GM12878 (cell line): ENCODE measurements at regions not wholly inside any gene's neighbourhood (a gene's known extent, or its start where the extent isn't known, plus 50 kb on each side); places are given as distances from the start of the nearest gene placed in this dataset.

Source experiments
- ATAC-seq: fragments of 200-7000 bp; cut with Tn5 transposase; 3 replicates; pipeline ENCODE4 v1.9.1; 2020; ENCODE audit warnings: mild to moderate bottlenecking, moderate library complexity
- BruUV-seq: library from RNA; stranded (reverse); fragments of 400-500 nt; replicated peaks from 2 replicates; lab custom pipeline; 2021; lab: Mats Ljungman, UMichigan
- CTCF ChIA-PET: fragments of 300-600 bp; sonication (Branson Sonifier 250); formaldehyde crosslinking; extraction: SDS; loops from one replicate; lab custom pipeline; 2021; ENCODE audit warnings: inconsistent platforms; lab: Yijun Ruan, JAX
- POLR2A ChIA-PET: fragments of 350-600 bp; formaldehyde crosslinking; extraction: SDS; loops from one replicate; lab custom pipeline; 2021; ENCODE audit warnings: inconsistent platforms; lab: Charles Lee
- RAD21 ChIA-PET: fragments of 300-600 bp; sonication (Branson Sonifier 250); formaldehyde crosslinking; loops from one replicate; lab custom pipeline; 2023; ENCODE audit warnings: antibody characterized with exemption; ENCODE audit not compliant: unreplicated experiment; lab: Charles Lee
- SMC1A ChIA-PET: fragments of 300-600 bp; sonication (Branson Sonifier 250); formaldehyde crosslinking; loops from one replicate; lab custom pipeline; 2023; ENCODE audit not compliant: unreplicated experiment, uncharacterized antibody; lab: Charles Lee
- DNase-seq: peaks from one replicate; pipeline ENCODE4 v3.0.0-alpha.2; 2011; ENCODE audit warnings: low read depth, low spot score
- FAIRE-seq: peaks from 3 replicates; lab custom pipeline; 2011; peaks lifted over from hg19 to GRCh38; lab: Jason Lieb, UNC
- H2AFZ ChIP-seq: 2 replicates; pipeline ENCODE4 v1.6.0; 2011; ENCODE audit warnings: low read depth, low read length, control low read depth; ENCODE audit not compliant: control insufficient read depth
- H3K27ac ChIP-seq: 2 replicates; pipeline ENCODE4 v1.5.1; 2011; ENCODE audit warnings: control low read depth; ENCODE audit not compliant: control insufficient read depth, insufficient read depth
- H3K27me3 ChIP-seq, 2 experiments: replicated peaks in 1 of 2; 2 replicates each; pipeline versions ENCODE4 v1.6.0 to v1.6.1; 2011; ENCODE audit warnings: low read length in 1 of 2; ENCODE audit not compliant: control insufficient read depth in 2 of 2, insufficient read depth in 2 of 2
- H3K36me3 ChIP-seq, 2 experiments: 2 replicates each; pipeline ENCODE4 v1.5.1; 2011; ENCODE audit warnings: low read length in 1 of 2; ENCODE audit not compliant: control insufficient read depth in 2 of 2, insufficient read depth in 2 of 2
- H3K4me1 ChIP-seq: 2 replicates; pipeline ENCODE4 v1.6.1; 2011; ENCODE audit warnings: mild to moderate bottlenecking, low read length, moderate library complexity, mixed read lengths; ENCODE audit not compliant: control insufficient read depth, insufficient read depth
- H3K4me2 ChIP-seq: 2 replicates; pipeline ENCODE4 v1.6.0; 2011; ENCODE audit warnings: control low read depth; ENCODE audit not compliant: control insufficient read depth, insufficient read depth
- H3K4me3 ChIP-seq: fragments of 200-600 bp; sonication (generic); 2 replicates; pipeline ENCODE4 v1.5.1; 2016
- H3K79me2 ChIP-seq: 2 replicates; pipeline ENCODE4 v1.6.0; 2011; ENCODE audit warnings: low read length; ENCODE audit not compliant: control insufficient read depth, insufficient read depth
- H3K9ac ChIP-seq: 2 replicates; pipeline ENCODE4 v1.8.0; 2011; ENCODE audit warnings: low read length, control low read depth, mixed read lengths; ENCODE audit not compliant: control insufficient read depth, insufficient read depth
- H3K9me3 ChIP-seq: replicated peaks from 3 replicates; pipeline ENCODE4 v1.5.1; 2011; ENCODE audit warnings: mild to moderate bottlenecking, low read length; ENCODE audit not compliant: control insufficient read depth, insufficient read depth
- H4K20me1 ChIP-seq: 2 replicates; pipeline ENCODE4 v1.6.0; 2011; ENCODE audit not compliant: control insufficient read depth, insufficient read depth
- ATF7 ChIP-seq: fragments of 450-650 bp; IDR thresholded peaks from 2 replicates; pipeline ENCODE4 v1.6.1; 2016; ENCODE audit warnings: low read depth, mild to moderate bottlenecking
- HSF1 ChIP-seq: fragments of 150-350 bp; IDR thresholded peaks from 2 replicates; pipeline ENCODE4 v1.6.1; 2014; ENCODE audit warnings: mild to moderate bottlenecking, low read depth, low read length
- KAT2A ChIP-seq: conservative IDR thresholded peaks from 2 replicates; pipeline ENCODE4 v1.6.1; 2011; ENCODE audit warnings: low read depth, low read length; ENCODE audit not compliant: control insufficient read depth
- NFXL1 ChIP-seq: fragments of 450-650 bp; IDR thresholded peaks from 2 replicates; pipeline ENCODE4 v1.6.1; 2017; ENCODE audit warnings: antibody characterized with exemption, mild to moderate bottlenecking, borderline replicate concordance
- POLR2AphosphoS2 ChIP-seq: IDR thresholded peaks from 2 replicates; pipeline ENCODE4 v1.6.1; 2011; ENCODE audit warnings: low read depth, mild to moderate bottlenecking, low read length, improper control_type of control experiment, moderate library complexity
- RCOR1 ChIP-seq: conservative IDR thresholded peaks from 2 replicates; pipeline ENCODE4 v1.6.1; 2012; ENCODE audit warnings: low read depth, low read length, improper control_type of control experiment
- ZNF592 ChIP-seq: fragments of 450-650 bp; IDR thresholded peaks from 2 replicates; pipeline ENCODE4 v1.6.1; 2017; ENCODE audit warnings: mild to moderate bottlenecking, moderate library complexity
- WGBS: methylation state at CpG from one replicate; pipeline ENCODE4 v1.1.6; 2016; ENCODE audit warnings: low lambda C conversion rate; ENCODE audit not compliant: insufficient replicate concordance, insufficient coverage; ENCODE audit errors: missing lambda C conversion rate; 5-methylcytosine and 5-hydroxymethylcytosine counted together
- in situ Hi-C: fragments of 300-500 bp; cut with MboI; formaldehyde crosslinking; loops from 9 replicates; pipeline ENCODE4 v1.14.3; 2018; ENCODE audit warnings: mixed read lengths
- intact Hi-C: fragments of 100-400 bp; cut with micrococcal nuclease; formaldehyde crosslinking; loops from one replicate; pipeline ENCODE4 v1.14.2; 2022; ENCODE audit not compliant: unreplicated experiment
- TF ChIP-seq, protein P1 (sequence below): fragments of 450-650 bp; formaldehyde crosslinking; IDR thresholded peaks from 2 replicates; pipeline ENCODE4 v1.4.0; 2022; ENCODE audit warnings: mild to moderate bottlenecking, moderate library complexity

DNA sequence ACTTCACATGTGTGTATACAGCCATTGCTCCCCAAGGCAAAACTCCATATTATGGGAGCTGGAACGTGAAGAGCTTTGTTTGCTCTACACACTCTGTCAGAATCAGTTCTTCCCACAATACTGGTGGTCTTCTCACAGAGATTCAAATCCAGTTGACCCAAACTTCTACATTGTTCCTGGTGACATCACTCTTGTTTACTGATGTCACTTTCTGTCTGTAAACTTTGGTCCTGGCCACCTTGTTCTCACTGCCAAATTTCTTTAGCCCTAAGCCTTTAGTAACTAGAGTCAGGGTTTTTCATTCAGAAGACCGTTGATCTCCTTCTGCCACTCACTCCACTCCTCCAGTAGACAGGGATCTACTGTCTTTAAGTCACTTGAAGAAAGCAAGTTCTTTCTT, 386.0 kb upstream of the ZEB2 start:
- WGBS, result 3% methylated on average over 2 of the region's 2 CpGs
- FAIRE-seq, result no peak
- Histone ChIP-seq H3K36me3 (no peaks in the 10 kb centered on the region), H3K27me3 (no peaks in the 10 kb centered on the region), H3K79me2 (no peaks in the 10 kb centered on the region), H3K4me1 (no peaks in the 10 kb centered on the region), H2AFZ (no peak overlapping the region), H3K4me3 (no peak overlapping the region), H4K20me1 (no peaks in the 10 kb centered on the region), H3K27ac (no peak overlapping the region), H3K9me3 (no peaks in the 10 kb centered on the region), H3K9ac (no peak overlapping the region), H3K4me2 (no peak overlapping the region)
- POLR2A ChIA-PET, result no interaction called here
- SMC1A ChIA-PET, result no interaction called here
- intact Hi-C loops (no loop called here), in situ Hi-C loops (no loop called here)
- BruUV-seq, result no TSS peak
- TF ChIP-seq POLR2AphosphoS2, result no peak
- no peak for TF ChIP-seq ATF7
- no peak for TF ChIP-seq HSF1
- TF ChIP-seq NFXL1, result no peak
- TF ChIP-seq, protein P1, sequence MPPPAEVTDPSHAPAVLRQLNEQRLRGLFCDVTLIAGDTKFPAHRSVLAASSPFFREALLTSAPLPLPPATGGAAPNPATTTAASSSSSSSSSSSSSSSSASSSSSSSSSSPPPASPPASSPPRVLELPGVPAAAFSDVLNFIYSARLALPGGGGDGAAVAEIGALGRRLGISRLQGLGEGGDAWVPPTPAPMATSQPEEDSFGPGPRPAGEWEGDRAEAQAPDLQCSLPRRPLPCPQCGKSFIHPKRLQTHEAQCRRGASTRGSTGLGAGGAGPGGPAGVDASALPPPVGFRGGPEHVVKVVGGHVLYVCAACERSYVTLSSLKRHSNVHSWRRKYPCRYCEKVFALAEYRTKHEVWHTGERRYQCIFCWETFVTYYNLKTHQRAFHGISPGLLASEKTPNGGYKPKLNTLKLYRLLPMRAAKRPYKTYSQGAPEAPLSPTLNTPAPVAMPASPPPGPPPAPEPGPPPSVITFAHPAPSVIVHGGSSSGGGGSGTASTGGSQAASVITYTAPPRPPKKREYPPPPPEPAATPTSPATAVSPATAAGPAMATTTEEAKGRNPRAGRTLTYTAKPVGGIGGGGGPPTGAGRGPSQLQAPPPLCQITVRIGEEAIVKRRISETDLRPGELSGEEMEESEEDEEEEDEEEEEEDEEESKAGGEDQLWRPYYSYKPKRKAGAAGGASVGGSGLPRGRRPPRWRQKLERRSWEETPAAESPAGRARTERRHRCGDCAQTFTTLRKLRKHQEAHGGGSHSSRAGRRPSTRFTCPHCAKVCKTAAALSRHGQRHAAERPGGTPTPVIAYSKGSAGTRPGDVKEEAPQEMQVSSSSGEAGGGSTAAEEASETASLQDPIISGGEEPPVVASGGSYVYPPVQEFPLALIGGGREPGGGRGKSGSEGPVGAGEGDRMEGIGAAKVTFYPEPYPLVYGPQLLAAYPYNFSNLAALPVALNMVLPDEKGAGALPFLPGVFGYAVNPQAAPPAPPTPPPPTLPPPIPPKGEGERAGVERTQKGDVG (CRISPR knock-in tag), result no peak
- TF ChIP-seq RCOR1, result no peak
- TF ChIP-seq KAT2A, result no peak
- TF ChIP-seq ZNF592, result no peak
- CTCF ChIA-PET, result no interaction called here
- DNase-seq, result no peak
- ATAC-seq, result no peak
- RAD21 ChIA-PET, result no interaction called here
